GM19238 (cell line): ENCODE measurements at regions not wholly inside any gene's neighbourhood (a gene's known extent, or its start where the extent isn't known, plus 50 kb on each side); places are given as distances from the start of the nearest gene placed in this dataset.

ENCODE experiments used
- DNase-seq: peaks from one replicate; pipeline ENCODE4 v3.0.0; 2011; ENCODE audit warnings: low spot score; ENCODE audit not compliant: insufficient read length

GRCh38 chr10:131843089-131843595 lies 57.7 kb upstream of the PPP2R2D start:
- no peak for DNase-seq

GRCh38 chr10:131843881-131844284 lies 56.9 kb upstream of the PPP2R2D start:
- no peak for DNase-seq

DNA sequence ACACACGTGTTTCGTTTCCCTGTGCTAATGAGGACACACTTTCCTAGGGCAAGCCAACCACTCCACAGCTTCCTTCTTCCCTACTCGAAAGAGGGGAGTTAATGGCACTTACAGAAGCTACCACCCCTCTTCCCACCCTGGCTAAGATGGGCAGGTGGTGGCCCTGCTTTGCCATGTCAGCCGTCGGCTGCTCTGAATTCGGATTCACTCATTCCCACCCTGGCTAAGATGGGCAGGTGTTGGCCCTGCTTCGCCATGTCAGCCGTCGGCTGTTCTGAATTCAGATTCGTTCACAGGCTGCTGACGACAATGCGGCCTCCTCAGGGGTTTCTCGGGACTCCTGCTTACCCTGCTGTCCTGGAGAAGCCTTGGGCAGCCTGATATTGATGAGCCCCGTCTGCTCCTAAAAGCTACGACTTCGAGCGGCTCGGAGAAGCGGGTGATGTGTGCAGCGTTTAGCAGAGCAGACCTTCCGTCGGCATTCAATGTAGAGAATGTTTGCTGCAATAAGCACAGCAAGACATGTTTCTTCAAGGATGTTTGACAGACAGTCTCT lies 56.2 kb upstream of the PPP2R2D start:
- DNase-seq, result no peak

- DNase-seq, result no peak
Measured at GRCh38 chr10:131845505-131846239, 55.1 kb upstream of the PPP2R2D start.

DNA sequence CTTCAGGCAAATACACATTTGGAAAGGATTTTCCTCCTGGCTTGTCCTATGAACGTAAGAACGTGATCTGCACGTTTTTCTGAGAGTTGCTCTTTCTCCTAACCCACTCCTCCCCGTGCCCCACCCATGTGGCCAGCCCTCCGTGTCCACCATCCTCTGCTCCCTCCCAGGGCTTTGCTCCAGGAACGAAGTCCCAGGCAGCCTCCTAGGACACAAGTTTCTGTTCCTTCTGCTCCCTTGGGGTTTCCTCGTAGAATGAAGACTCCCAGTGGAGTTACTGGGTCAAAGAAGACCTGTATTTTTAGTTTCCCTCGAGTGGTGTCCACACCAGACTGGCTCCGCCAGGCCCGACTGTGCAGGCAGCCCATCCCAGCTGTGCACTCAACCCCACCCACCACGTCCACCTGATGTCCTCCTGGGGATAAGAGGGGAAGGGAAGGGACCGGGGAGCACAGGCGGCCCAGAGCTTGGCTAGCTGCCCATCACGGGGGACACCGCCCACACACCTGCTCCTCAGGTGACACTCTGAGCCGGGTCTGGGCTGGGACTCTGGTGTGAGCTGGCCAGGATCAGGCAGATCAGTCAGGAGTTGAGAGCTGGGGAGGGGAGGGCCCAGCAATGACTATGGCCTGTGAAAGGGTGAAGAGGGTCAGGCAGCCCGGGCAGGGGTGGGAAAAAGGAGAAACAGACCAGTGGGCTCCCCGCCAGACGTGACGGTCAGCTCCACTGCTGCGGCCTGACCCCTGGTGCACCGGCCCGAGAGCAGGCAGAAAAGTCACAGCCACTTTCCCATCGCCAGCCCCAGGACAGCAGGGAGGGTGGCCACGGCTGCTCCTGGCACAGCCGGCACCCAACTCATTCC lies 54.3 kb upstream of the PPP2R2D start:
- no peak for DNase-seq

- no peak for DNase-seq
Measured at GRCh38 chr10:131847241-131847783, 53.5 kb upstream of the PPP2R2D start.

DNA sequence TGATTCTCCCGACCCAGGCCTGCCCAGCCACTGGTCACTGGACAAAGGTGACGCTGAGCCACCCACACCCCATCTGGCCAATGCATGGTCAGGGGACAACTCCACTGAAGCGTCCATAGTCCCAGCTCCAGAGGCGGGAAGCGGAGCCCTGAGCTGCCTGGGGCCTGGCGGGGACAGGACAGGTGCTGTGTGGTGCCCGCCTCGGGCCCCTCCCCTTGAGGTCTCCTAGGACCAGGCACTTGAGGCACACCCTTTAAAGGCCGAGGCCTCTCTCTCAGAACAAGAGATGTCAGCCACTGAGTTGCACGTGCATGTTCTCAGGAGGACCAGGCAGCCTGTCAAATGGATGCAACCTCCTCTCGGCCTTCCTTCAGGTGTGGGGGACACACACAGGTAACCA lies 52.5 kb upstream of the PPP2R2D start:
- no peak for DNase-seq

DNA sequence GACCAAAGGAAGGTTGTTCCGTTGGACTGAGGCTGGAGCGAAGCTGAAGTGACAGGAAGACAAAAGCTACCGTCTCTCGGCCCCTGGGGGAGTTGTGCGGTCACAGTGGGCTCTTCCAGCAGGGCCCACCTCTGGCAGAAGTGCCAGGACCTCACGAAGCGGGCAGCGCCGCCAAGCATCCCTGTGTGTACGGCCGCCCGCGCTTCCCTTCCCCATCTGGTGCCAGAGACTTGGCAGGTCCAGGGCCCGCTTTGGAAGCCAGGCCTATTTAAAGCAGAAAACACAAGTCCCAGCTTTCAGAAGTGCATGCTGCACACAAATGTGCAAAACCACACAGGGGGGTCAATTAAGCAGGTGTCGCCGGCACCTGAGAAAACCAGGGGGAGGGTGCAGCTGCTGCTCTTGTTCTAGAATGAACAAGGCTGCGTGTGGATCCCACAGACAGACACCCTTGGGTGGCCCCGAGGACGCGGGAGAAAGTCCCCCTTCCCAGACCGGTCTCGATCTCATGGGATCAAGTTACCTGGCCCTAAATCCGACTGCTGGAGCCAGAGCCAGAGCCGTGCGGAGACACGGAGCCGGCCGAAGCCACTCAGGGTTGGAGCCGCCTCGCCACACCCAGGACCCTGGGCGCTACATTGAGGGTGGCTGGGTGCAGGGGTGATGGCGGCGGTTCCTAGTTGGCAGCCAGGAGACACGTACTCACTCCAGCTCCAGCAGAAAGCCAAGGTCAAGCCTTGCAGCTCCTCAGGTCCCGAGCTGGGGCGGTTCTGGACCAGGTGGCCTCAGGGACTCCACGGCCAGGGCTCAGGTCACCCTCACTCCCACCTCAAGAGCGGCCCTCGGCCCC lies 51.8 kb upstream of the PPP2R2D start:
- DNase-seq, result no peak

- no peak for DNase-seq
Measured at GRCh38 chr10:131849591-131850382, 51.0 kb upstream of the PPP2R2D start.

DNA sequence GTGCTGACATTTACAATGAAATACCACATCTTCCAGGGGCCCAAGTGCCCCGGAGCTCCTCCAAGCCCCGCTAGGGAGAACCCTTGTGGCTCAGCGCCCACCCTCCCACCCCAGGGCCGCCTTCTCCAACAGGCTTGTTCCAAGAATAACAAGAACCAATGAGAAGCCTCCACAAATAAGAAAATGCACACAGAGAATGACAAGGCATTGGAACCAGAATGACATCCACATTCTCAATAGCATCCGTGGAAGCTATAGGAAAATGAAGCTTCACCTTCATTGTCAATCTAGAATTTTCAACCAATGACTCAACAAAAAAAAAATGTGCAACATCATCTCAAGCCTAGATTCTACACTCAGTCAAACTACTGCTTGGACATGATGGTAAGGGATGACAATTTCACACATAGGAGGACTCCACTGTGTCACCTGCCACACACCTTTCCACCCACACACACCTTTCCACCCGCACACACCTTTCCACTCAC lies 50.4 kb upstream of the PPP2R2D start:
- no peak for DNase-seq
